ENCODE measurements at regions not wholly inside any gene's neighbourhood (a gene's known extent, or its start where the extent isn't known, plus 50 kb on each side); places are given as distances from the start of the nearest gene placed in this dataset.

DNA sequence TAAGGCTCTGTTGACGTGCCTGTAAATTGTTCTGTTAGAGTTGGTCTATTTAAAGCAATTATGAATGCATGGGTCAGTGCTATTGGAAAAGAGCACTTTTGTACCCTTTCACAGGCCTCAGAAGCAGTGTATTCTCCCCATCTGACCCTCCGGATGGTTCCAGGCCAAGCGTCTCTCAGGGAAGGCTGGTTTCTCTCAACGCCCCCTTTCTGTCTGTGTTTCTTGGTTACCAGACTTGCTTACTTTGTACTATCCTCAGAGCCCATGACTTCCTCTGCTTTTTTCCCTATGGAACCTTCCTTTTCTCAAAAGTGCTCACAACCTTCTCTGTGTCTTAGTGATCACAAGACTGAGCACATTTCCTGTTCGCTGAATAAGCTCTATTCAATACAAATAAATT lies 559.3 kb upstream of the ZFP42 start:
- TF ChIP-seq, protein P1, sequence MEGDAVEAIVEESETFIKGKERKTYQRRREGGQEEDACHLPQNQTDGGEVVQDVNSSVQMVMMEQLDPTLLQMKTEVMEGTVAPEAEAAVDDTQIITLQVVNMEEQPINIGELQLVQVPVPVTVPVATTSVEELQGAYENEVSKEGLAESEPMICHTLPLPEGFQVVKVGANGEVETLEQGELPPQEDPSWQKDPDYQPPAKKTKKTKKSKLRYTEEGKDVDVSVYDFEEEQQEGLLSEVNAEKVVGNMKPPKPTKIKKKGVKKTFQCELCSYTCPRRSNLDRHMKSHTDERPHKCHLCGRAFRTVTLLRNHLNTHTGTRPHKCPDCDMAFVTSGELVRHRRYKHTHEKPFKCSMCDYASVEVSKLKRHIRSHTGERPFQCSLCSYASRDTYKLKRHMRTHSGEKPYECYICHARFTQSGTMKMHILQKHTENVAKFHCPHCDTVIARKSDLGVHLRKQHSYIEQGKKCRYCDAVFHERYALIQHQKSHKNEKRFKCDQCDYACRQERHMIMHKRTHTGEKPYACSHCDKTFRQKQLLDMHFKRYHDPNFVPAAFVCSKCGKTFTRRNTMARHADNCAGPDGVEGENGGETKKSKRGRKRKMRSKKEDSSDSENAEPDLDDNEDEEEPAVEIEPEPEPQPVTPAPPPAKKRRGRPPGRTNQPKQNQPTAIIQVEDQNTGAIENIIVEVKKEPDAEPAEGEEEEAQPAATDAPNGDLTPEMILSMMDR (conservative IDR thresholded peaks at IDR 0.05; ENCODE audit: low read depth, low read length): no peak
- TF ChIP-seq EZH2 (IDR thresholded peaks at IDR 0.05; ENCODE audit: borderline replicate concordance, low read depth, low read length, poor library complexity, severe bottlenecking): no peak

Data from A673 (cell line).